NCI-H2029 treated with DMSO at 0.1 percent for 48 hours (cell line): ENCODE measurements at regions not wholly inside any gene's neighbourhood (a gene's known extent, or its start where the extent isn't known, plus 50 kb on each side); places are given as distances from the start of the nearest gene placed in this dataset.
A peak's percentile ranks its signal among the peaks of the same experiment; 100 is the strongest.
"Not testable (repeated sequence)": the region's sequence is repeated elsewhere in the genome, so short reads cannot be mapped to it uniquely, and the experiment has no call there.

Experiments used
- DNase-seq: peaks from one replicate; lab custom pipeline; 2025; lab: John Stamatoyannopoulos, UW

GRCh38 chr4:124111922-124112321 lies 600.6 kb downstream of the ANKRD50 start:
- DNase-seq: peak; percentile 4

- DNase-seq: no peak
These were observed 594.5 kb downstream of the ANKRD50 start for GRCh38 chr4:124118061-124118460.

DNA sequence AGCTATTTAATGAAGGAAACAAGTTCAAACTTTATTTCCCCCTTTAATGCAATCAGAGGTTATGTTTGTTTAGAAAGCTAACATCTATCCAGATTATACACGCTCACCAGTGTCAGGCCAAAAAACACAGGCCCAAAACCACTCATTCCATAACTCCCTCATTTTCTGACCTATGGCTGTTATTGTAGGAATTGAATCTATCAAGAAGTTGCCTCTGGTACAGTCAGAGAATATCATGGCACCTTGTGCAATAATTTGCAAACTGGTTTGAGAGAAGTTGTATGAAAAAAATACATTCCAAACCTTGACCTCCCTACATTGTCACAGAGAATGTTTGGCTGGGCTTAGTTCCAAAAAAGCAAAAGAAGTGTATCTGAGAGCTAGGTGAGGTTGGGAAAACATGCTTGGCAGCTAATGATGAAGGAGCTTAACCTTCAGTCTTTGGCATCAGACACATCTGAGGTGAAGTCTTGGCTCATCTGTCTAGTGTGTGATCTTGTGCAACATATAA lies 591.0 kb downstream of the ANKRD50 start:
- no peak for DNase-seq

GRCh38 chr4:124123181-124123580 lies 589.4 kb downstream of the ANKRD50 start:
- no peak for DNase-seq

DNA sequence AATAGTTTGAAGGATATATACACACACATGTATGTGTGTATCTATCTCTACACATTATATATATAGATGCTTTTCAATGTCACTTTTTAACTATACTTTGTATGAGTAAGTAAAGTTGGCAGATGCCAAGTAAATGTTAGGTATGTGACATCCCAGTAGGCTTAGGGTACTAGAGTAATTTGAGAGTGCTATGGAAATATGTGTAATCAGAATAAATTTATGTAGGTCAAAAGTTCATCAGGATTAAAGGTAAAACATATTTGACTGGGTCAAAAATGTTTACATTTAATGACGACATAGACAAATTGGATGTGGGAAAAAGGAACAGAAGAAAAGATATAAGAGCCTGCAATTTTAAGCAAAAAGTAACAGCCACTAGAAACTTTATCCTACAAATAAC lies 588.8 kb downstream of the ANKRD50 start:
- no peak for DNase-seq

DNA sequence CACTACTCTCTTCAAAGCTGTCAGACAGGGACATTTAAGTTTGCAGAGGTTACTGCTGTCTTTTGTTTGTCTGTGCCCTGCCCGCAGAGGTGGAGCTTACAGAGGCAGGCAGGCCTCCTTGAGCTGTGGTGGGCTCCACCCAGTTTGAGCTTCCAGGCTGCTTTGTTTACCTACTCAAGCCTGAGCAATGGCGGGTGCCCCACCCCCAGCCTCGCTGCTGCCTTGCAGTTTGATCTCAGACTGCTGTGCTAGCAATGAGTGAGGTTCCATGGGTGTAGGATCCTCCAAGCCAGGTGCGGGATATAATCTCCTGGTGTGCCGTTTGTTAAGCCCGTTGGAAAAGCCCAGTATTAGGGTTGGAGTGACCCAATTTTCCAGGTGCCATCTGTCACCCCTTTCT lies 581.2 kb downstream of the ANKRD50 start:
- DNase-seq: not testable (repeated sequence)

DNA sequence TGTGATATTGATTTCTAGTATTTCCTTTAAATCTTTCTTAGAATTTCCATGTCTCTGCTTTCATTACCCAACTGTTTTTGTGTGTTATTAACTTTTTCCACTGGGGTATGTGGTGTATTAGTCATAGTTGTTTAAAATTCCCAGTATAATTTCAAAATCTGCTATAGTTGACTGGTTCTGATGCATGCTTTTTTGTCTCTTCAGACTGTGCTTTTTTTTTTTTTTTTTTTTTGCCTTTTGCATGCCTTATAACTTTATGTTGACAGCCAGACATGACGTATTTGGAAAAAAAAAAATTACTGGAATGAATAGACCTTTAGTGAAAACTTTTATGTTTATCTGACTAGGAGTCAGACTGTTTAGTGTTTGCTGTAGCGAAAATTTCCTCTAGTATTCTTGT lies 580.4 kb downstream of the ANKRD50 start:
- no peak for DNase-seq

DNA sequence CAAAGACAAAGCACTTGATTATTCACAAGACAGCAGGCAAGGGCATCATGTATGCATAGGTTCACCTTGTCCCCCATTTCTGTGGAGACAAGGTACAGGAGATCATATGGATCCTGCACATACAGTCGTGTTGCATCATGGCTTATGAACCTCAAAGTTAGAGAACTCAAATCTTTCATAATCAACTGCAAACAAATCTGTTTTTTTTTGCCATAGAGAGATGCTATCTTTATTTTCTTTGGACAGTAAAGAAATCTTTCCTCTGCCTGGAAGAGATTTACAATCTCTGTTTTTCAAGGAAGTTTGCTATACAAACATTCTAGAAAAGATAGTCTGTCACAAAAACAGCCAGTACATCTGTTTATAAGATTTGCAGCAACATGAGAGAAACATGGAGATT lies 578.8 kb downstream of the ANKRD50 start:
- no peak for DNase-seq

GRCh38 chr4:124135409-124135813 lies 577.1 kb downstream of the ANKRD50 start:
- no peak for DNase-seq

DNA sequence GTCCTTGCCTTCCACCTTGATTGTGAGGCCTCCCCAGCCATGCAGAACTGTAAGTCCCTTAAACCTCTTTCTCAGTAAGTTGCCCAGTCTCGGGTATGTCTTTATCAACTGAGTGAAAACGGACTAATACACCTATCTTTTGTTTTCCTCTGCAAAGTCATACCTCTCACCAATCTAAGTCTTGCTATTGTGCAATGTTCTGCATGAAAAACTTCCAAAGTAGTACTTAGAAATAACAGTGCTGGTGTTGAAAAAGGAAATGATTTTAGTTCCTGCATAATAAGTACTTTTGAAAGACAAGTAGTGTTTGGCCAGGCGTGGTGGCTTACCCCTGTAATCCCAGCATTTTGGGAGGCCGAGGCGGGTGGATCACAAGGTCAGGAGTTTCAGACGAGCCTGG lies 573.5 kb downstream of the ANKRD50 start:
- no peak for DNase-seq

GRCh38 chr4:124143632-124144031 lies 568.9 kb downstream of the ANKRD50 start:
- no peak for DNase-seq

DNA sequence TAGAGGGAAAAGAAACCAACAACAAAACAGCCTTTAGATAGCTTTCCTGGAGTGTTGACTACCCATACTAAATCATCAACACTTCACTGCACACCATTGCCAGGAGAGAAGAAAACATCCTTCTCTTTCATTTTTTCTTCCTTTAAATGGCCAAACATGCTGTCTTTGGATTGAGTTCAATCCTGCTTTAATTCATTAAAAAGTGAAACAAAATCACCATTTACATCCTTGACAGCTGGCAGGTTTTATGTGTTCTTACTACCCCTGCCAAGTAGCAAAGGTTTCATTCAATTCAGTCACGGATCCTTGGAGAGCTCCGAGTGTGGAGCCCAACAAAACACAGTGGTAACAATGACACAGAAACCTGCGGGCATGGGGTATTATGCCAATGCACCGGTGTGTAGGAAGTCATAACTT lies 568.3 kb downstream of the ANKRD50 start:
- DNase-seq: peak; percentile 53

DNA sequence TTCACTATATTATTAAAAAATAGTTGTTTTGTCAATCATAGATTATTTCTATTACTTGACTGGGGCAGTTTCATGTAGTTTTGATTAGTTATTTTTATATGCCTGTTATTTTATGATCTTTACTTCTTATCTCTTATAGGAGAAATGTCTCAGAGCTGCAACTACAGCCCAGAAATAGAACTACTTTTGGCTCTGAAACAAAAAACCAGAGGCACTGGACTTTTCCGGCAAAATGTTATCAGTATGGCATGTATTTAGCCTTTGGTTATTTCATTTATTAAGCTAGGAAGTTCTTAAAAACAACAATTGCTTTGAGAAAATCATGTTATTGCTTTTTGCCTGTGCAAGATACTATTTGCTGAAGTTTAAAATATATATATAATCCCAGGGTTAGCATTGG lies 566.5 kb downstream of the ANKRD50 start:
- DNase-seq: no peak

- DNase-seq: no peak
These were observed 561.5 kb downstream of the ANKRD50 start for GRCh38 chr4:124151031-124151430.

DNA sequence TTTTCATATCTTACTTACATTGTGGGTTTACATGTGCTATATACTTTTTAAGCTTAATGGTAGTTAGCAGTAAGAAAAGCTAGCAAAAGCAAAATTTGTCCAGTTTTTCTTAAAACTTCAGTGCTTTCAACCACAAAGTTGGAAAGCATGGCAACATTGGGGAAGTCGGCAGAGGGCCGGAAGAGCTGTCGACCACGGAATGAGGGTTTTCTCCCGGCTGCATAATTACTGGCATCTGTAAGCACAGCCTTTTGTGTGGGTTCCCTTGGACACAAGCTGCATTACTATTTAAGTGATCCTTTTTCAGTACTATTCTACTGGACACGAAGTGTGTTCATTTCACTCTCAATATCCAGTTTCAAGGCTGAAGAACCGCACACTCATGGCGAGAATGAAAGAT lies 560.4 kb downstream of the ANKRD50 start:
- DNase-seq: no peak

DNA sequence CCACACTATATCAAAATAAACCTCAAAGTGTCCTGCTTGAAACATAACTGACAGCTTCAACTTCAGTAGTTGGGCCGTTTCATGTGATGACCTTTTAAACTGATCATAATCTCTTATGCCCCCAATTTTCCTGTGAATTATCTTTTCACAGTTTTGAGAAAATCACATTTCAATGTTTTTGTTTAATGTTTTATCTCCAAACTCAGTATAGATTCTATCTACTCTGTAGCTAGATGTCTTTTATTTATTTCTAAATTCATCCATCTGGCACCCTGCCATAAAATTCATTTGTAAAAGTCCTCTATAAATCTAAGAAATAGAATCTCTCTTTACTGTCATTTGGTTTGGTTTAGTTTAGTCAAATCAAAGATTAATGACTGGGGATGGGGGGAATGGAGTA lies 557.3 kb downstream of the ANKRD50 start:
- no peak for DNase-seq

GRCh38 chr4:124157396-124158083 lies 555.0 kb downstream of the ANKRD50 start:
- no peak for DNase-seq

DNA sequence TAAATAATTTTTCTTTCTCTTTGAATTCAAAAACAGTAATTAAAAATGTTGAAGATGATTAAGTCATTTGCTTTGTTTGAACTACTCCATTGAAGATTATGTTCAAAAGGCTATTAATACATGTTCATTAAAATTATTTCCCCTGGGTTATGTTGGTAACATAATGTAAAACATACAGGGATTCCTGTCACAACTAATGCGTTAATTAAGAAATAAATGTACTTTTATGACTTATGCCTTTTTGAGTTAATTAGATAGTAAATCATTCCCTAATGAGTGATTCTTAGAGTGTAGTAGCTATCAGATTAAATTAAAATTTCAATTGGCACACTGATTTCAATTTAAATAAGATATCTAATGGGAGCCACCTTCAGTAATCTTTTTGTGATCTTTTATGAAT lies 549.1 kb downstream of the ANKRD50 start:
- no peak for DNase-seq

GRCh38 chr4:124167602-124168001 lies 544.9 kb downstream of the ANKRD50 start:
- DNase-seq: no peak

- not testable (repeated sequence) for DNase-seq
These were observed 543.0 kb downstream of the ANKRD50 start for GRCh38 chr4:124169524-124169923.

- no peak for DNase-seq
These were observed 538.6 kb downstream of the ANKRD50 start for GRCh38 chr4:124173912-124174311.

GRCh38 chr4:124177647-124178425 lies 534.7 kb downstream of the ANKRD50 start:
- no peak for DNase-seq

DNA sequence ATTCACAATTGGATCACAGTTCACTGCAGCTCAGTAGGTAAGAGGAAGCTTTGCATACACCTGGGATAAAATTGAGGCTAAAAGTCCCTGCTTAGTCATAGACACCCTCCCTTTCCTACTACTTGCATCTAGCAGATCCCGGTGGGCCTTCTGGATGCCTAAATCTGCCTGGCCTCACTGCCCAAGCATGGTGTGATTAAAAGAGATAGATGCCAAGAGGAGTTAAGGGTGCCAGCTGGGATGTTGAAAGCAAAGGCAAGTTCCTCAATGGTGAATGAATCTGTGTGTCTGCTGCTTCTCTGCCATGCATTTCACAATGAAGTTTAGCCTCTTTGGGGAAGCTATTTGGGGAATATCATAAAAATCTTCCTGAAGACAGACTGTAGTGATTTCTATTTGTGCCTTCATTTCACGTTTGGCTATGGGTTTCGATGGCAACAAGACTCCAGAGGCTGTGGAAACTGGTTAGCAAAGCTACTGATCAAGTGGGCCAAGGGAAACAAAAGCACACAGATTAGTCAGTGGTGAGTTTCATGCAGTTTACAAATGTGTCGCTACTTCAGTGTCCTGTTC lies 534.0 kb downstream of the ANKRD50 start:
- DNase-seq: no peak
